Stimulated activated CD4-positive, alpha-beta T cell treated with anti-CD3 and anti-CD28 coated beads, TNF-alpha, amount 100 ng/mL, for 1 hour (primary cell): ENCODE measurements at regions not wholly inside any gene's neighbourhood (a gene's known extent, or its start where the extent isn't known, plus 50 kb on each side); places are given as distances from the start of the nearest gene placed in this dataset.

Experiments
- DNase-seq, 3 donors: peaks; one replicate each; pipeline ENCODE4 v3.0.0-alpha.2; 2020; ENCODE audit warnings: low read depth in 3 of 3, low spot score in 1 of 3

DNA sequence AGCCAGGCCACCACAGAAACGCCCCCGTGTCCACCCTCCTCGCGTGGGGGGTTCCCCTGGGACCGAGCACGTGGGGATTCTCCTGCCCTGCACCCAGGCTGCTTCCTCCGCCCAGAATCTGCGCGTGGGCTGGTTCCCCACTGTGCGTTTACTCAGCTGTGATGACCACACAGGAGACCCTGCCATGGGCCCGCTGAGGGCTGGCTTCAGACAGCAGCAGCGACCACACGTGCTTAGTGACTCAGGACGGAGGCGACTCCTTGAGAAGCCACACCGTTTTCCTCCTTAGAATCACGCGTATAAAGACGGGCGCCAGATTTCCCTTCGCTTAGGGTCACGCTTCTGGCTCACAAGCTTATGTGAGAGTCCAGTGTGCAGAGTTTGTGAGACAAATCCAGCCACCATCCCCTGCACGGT lies 63.9 kb upstream of the PDE10A start:
- no peak for DNase-seq

DNA sequence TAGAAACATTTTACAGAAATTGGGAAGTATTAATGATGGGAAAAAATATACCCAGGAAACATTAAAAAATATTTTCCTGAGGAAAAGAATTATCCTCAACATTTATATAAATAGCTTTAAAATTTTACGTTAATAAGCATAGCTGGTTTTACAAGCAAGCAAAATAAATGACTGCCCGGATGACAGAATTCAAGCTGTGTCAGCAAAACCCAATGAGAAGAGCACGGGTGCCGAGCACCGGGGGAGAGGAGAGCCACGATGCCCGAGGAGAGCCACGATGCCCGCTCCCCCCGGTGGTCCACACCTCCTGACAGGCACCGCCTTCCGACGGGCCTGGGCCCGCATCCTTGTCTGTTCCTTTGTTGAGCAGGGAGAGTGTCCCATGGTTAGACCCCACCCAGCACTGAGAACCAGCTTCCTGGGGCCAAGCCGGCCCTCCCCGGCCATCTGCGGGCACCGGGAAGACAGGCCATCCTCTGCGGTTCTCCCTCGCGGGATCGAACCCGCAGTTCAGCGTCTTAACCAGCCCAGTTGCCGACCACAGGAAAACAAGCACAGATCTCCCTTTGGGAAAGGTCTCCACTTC lies 63.3 kb upstream of the PDE10A start:
- DNase-seq = no peak

DNA sequence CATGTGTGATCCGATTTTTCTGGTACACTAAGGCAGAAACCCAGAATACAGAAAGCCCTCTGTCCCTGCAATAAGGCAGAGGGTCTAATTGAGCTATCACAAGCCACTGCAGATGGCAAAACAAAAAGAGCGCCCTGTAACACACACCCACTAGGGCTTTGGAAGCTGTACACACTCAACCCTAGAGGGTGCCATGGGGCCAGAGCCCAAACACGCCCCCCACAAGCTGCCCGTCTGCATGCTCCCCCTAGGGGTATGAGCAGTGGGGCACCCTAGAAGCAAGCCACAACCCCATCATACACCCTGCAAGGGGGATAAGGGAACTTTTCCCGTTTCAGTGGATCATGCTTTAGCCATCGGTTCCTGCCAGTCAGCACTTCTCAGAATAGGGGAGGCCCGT lies 62.2 kb upstream of the PDE10A start:
- DNase-seq = no peak

GRCh38 chr6:165723326-165723725 lies 60.3 kb upstream of the PDE10A start:
- DNase-seq = no peak

DNA sequence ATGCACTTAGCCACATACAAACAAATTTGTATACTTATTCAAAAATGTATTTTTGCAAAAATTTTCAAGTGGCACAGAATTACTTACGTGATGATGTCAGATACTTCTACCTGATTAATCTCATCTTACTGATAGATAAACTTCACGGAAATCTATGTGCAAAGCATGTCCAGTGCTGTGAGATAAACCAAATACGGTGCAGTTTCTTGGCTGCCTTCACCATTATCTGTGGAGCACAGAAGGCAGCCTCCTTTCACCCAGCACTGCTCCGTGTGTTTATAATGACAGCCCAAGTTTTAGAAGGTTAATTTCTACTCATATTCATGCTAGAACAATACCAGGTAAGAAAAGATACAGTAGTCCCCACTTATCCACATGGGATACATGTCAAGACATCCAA lies 59.0 kb upstream of the PDE10A start:
- no peak for DNase-seq

- DNase-seq = no peak
Observed at GRCh38 chr6:165721356-165721755, 58.3 kb upstream of the PDE10A start.

DNA sequence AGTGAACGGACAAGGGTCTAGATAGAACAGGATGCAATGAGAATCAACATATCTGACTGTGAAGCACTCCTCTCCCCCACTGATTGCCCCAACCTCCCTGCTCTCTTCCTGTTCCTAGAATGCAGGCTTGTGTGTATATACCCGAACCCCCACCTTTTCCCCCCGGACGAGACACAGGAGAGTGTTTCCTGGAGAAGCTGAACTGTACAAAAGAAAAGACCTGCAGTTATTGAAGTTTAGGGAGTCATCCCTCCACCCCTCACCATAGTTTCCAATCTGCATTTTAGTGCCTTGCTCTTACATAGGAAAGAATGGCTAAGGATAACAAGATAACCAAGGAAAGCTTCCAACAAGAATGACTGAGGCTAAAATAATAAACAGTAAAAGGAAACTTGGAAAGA lies 55.5 kb upstream of the PDE10A start:
- no peak for DNase-seq

- no peak for DNase-seq
Observed at GRCh38 chr6:165717732-165718465, 54.9 kb upstream of the PDE10A start.

DNA sequence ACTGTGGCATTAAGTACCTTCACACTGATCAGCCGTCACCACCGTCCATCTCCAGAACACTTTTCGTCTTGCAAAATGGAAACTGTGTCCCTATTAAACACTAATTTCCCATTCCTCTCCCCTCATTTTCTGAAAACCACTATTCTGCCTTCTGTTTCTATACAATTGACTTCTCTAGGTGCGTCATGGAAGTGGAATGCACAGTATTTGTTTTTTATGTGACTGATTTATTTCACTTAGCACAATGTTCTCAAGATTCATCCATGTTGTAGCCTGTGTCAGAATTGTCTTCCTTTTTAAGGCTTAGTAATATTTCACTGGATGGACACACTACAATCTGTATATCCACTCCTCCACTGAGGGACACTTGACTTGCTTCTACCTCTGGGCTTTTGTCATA lies 53.8 kb upstream of the PDE10A start:
- DNase-seq = no peak

DNA sequence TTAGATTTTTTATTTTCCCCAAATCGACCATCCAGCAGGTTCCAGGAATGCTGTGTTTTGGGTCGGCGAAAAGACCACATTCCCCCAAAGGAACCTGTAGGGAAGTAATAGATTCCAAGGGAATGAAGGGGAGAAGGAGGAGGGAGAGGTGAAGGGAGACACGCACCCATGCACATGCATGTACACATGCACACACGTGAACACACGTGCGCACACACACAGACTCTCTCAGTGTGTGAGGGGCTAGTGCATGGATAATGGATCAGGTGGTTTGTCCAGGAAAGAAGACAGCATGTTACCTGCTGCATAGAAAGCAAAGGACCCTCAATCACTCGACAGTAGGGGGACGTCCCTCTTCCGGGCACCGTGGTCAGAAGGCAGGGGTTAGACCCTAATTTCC lies 52.4 kb upstream of the PDE10A start:
- no peak for DNase-seq

DNA sequence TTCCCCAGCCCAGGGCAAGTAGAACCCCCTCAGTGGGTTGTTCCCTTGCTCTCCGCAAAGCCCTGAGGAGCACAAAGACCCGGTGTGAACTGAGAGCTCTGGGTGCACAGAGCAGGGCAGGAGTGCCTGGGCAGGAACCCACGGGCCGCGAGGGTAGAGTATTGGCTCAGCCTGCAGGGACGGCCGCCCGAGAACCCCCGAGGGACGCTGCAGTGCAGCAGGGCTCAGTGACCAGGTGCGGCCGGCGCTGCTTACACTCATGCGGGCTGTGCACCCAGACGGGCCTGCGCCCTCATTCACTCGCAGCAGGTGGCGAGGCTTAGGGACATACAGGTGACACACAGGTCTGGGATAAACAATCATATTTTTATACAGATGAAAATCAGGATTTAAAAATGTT lies 51.9 kb upstream of the PDE10A start:
- DNase-seq = no peak

DNA sequence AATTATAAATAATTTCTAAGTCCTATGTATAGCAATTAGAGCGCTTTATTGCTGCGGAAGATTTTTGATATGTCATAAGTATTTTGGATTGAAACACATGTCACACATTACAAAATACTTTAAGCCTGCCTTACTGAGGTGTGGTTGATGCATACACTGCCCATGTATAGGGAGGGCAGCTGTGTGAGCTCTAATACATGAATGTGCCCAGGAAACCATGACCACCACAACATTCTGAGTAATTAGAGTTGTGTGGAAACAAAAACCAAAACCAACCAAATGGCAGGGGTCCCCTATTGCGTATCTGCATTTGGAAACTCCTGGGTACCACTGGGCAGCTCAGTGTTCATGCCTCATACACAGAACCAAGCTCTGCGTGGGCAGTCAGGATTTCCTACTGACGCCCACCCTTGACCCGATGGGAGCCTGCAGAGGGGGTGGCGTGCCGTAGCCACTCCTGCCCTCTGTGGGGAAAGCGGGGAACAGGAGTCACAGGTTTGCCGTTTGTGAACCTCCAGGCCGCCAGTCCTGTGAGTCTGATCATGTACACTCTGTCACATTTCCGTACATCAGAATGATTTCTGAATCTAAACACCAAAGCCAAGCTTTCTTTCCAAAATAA lies 50.9 kb upstream of the PDE10A start:
- DNase-seq = no peak
